GM19467 (cell line): ENCODE measurements at regions not wholly inside any gene's neighbourhood (a gene's known extent, or its start where the extent isn't known, plus 50 kb on each side); places are given as distances from the start of the nearest gene placed in this dataset.

Experiments used
- ATAC-seq: cut with Tn5 transposase; IDR thresholded peaks from one replicate; pipeline ENCODE4 v1.9.1; 2021; ENCODE audit warnings: mild to moderate bottlenecking, moderate library complexity; ENCODE audit not compliant: unreplicated experiment

- no peak for ATAC-seq
These were observed 355.9 kb upstream of the RIOK2 start for GRCh38 chr5:97538912-97539311.

- ATAC-seq = no peak
These were observed 358.8 kb upstream of the RIOK2 start for GRCh38 chr5:97541864-97542263.

- no peak for ATAC-seq
These were observed 359.4 kb upstream of the RIOK2 start for GRCh38 chr5:97542469-97542868.

GRCh38 chr5:97543166-97543565 lies 360.1 kb upstream of the RIOK2 start:
- ATAC-seq = no peak

- ATAC-seq = no peak
These were observed 361.2 kb upstream of the RIOK2 start for GRCh38 chr5:97544240-97544639.

GRCh38 chr5:97544678-97545077 lies 361.6 kb upstream of the RIOK2 start:
- no peak for ATAC-seq

GRCh38 chr5:97545446-97545845 lies 362.4 kb upstream of the RIOK2 start:
- no peak for ATAC-seq

GRCh38 chr5:97545886-97546535 lies 363.0 kb upstream of the RIOK2 start:
- no peak for ATAC-seq

GRCh38 chr5:97547430-97547829 lies 364.4 kb upstream of the RIOK2 start:
- no peak for ATAC-seq

GRCh38 chr5:97547999-97548738 lies 365.1 kb upstream of the RIOK2 start:
- peak; percentile 73 for ATAC-seq

- ATAC-seq = no peak
These were observed 365.7 kb upstream of the RIOK2 start for GRCh38 chr5:97548739-97549080.

GRCh38 chr5:97549496-97549895 lies 366.4 kb upstream of the RIOK2 start:
- no peak for ATAC-seq

GRCh38 chr5:97550164-97550563 lies 367.1 kb upstream of the RIOK2 start:
- ATAC-seq = no peak

- no peak for ATAC-seq
These were observed 367.8 kb upstream of the RIOK2 start for GRCh38 chr5:97550818-97551217.

GRCh38 chr5:97553604-97554452 lies 370.8 kb upstream of the RIOK2 start:
- ATAC-seq = no peak

GRCh38 chr5:97554977-97555643 lies 372.1 kb upstream of the RIOK2 start:
- no peak for ATAC-seq

GRCh38 chr5:97555644-97555981 lies 372.6 kb upstream of the RIOK2 start:
- no peak for ATAC-seq

GRCh38 chr5:97559827-97560598 lies 377.0 kb upstream of the RIOK2 start:
- no peak for ATAC-seq

GRCh38 chr5:97560599-97560993 lies 377.5 kb upstream of the RIOK2 start:
- no peak for ATAC-seq

- ATAC-seq = no peak
These were observed 380.1 kb upstream of the RIOK2 start for GRCh38 chr5:97563050-97563657.
